GM10266 (cell line): ENCODE measurements at regions not wholly inside any gene's neighbourhood (a gene's known extent, or its start where the extent isn't known, plus 50 kb on each side); places are given as distances from the start of the nearest gene placed in this dataset.

Experiments used
- DNase-seq: peaks from one replicate; pipeline ENCODE4 v3.0.0; 2012; ENCODE audit errors: extremely low spot score
- TF ChIP-seq, protein P1 (sequence below): IDR thresholded peaks from 2 replicates; pipeline ENCODE4 v1.5.1; 2012; ENCODE audit warnings: mild to moderate bottlenecking, low read depth; ENCODE audit not compliant: control insufficient read depth, insufficient read depth; ENCODE audit errors: missing control alignments

DNA sequence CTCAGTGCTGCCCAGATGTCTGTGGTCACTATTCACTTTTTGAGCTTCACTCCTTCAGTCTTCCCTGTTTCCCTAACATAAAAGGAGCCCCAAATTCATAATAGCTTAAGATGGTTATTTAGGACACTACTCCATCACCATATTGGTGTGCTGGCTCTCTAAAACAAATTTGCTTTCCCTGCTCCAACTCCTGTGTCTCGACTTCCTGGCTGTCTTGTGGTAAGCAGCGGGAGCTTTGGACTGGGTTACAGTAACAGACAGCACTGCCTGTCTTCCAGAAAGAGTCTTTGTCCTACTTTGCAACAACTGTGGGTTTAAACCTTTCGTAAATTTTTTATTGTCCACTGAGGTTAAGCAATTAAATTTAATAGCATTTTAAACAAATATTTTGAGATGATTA lies 389.4 kb downstream of the CDH9 start:
- TF ChIP-seq, protein P1, sequence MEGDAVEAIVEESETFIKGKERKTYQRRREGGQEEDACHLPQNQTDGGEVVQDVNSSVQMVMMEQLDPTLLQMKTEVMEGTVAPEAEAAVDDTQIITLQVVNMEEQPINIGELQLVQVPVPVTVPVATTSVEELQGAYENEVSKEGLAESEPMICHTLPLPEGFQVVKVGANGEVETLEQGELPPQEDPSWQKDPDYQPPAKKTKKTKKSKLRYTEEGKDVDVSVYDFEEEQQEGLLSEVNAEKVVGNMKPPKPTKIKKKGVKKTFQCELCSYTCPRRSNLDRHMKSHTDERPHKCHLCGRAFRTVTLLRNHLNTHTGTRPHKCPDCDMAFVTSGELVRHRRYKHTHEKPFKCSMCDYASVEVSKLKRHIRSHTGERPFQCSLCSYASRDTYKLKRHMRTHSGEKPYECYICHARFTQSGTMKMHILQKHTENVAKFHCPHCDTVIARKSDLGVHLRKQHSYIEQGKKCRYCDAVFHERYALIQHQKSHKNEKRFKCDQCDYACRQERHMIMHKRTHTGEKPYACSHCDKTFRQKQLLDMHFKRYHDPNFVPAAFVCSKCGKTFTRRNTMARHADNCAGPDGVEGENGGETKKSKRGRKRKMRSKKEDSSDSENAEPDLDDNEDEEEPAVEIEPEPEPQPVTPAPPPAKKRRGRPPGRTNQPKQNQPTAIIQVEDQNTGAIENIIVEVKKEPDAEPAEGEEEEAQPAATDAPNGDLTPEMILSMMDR, result no peak
- no peak for DNase-seq

DNA sequence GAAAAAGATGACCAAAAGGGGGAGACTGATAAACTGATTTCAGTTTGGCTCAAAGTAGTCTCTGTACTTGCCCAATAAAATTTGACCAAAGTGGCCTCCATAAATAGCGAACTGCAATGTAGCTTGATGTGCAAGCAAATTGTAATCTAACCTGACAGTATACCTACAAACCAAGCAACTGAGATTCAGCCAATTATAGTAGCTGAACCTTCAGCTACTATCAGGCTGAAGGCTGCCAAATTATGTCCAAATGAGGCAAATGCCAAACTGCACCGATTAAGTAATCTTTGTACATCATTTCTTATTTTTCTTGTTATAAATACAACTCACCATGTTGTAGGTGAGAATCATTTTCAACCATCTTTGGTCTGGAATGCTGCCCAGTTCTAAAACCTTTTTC lies 390.6 kb downstream of the CDH9 start:
- TF ChIP-seq, protein P1, result no peak
- no peak for DNase-seq

DNA sequence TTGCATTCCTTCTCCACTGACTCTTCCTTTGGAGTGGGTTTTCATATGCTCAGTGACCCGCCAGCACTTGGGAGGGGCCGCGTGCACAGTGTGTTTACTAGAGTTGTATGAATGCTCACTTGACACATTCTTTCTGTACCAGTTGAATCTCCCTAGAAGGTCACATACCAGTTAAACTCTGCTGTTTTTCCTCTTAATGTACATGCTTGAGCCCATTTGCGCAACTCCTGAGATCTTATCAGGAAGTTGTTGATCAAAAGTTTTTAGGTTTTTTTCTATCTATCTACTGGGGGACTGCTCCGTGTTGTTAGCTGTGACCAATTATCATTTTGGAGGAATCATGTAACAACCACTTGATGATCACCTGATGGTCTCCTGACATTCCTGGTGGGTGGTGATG lies 392.7 kb downstream of the CDH9 start:
- no peak for DNase-seq
- TF ChIP-seq, protein P1, result no peak

DNA sequence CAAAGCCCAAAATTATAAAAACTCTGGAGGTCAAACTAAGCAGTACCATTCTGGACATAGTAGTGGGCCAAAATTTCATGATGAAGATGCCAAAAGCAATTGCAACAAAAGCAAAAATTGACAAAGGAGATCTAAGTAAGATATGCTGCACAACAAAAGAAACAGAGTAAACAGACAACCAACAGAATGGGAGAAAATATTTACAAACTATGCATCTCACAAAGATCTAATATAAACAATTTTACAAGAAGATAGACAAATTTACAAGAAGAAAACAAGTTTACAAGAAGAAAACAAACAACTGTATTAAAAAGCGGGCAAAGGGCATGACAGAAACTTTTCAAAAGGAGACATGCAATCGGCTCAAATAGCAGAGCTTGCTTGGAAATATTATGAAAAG lies 396.9 kb downstream of the CDH9 start:
- no peak for DNase-seq
- TF ChIP-seq, protein P1, result no peak

DNA sequence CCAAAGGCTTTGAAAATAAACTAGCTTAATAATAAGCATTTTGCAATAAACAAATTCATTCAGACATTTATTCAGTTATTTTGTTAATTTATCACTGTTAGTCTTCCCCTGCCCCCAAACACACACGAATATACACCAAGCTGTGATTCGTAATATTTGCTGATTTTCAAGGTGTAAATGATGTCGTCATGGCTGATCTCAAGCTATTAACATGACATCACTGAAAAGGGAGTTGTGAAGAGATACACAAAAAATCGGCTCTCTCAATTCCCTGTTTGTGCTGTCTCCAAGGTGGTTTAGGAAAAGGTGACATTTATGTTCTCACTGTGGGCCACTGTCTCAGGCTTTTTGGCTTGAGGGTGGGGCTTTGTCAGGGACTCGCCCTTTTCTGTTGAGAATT lies 413.3 kb downstream of the CDH9 start:
- TF ChIP-seq, protein P1, result no peak
- DNase-seq, result no peak

DNA sequence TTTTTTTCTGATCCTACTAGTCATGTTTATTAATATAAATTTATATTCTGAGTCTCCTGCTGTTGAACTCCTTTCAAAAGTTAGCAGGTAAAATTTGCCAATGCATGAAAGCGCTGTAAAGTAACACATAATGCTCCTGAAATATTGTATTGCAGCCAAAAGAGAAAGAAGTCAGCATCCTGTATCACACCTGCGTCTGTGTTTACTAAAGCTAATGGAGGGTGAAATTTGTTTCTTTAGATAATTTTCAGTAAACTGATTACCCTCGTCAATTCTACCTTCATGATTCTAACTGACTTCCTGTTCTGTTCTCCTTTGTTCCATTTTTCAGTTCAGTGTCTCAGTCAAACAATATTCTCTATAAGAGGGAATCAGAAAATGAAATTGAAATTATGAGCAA lies 415.4 kb downstream of the CDH9 start:
- DNase-seq, result no peak
- TF ChIP-seq, protein P1, result no peak

DNA sequence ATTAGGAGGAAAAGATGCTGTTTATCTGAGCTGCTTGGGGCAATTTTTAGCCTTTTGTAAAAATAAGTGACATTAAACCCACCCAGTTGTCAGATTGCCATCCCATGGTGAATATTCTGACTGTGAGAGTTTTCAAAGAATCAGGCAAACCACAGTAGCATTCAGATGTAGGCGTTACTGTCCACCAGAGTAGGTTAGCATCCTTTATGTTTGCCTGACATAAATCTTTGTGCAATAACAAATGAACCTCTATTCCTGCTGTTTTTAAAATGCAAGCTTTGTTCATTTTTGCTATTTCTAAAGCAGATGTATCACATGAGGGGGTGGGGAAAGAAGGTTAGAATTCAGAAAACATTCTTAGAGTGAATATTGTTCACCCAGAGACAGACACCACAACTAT lies 427.8 kb downstream of the CDH9 start:
- DNase-seq, result no peak
- TF ChIP-seq, protein P1, result no peak
